ENCODE measurements at regions not wholly inside any gene's neighbourhood (a gene's known extent, or its start where the extent isn't known, plus 50 kb on each side); places are given as distances from the start of the nearest gene placed in this dataset.

DNA sequence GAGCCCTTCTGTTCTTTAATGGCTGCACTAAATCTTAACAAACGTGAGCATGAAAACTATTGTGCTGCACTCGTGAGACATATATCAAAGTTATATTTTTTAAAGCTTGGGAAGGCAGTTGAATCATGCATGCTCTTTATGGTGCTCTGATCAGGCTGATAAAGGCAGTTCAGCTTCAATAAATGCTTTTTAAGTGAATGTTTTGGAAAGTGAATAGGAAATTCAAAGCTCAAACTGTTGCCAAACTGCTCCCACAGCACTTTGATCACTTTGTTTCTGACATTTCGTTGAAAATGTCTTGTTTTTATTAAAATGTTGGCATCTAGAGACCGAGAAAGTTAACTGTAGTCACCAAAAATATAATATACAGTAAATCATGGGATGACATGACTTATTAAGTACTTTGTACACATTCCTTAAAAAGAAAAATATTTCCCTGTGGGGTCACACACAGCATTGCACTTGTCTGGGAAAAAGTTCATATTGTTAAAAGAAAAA, 625.7 kb upstream of the PCDH9 start:
- no peak for TF ChIP-seq YY1 (IDR thresholded peaks at IDR 0.05; ENCODE audit: insufficient read depth, insufficient read length)
- TF ChIP-seq ZNF274 (IDR thresholded peaks at IDR 0.05; ENCODE audit: low read depth, low read length): no peak
- TF ChIP-seq SUZ12 (IDR thresholded peaks at IDR 0.05; ENCODE audit: extremely low read depth, insufficient read depth, insufficient read length): no peak
